H1 (cell line): ENCODE measurements at regions not wholly inside any gene's neighbourhood (a gene's known extent, or its start where the extent isn't known, plus 50 kb on each side); places are given as distances from the start of the nearest gene placed in this dataset.

ENCODE experiments used
- ATF2 ChIP-seq: IDR thresholded peaks from 2 replicates; pipeline ENCODE4 v1.6.1; 2012; ENCODE audit warnings: low read length, inconsistent platforms
- CHD1 ChIP-seq: IDR thresholded peaks from 2 replicates; pipeline ENCODE4 v1.6.1; 2012; ENCODE audit warnings: low read depth, low read length, improper control_type of control experiment
- CTBP2 ChIP-seq: IDR thresholded peaks from 2 replicates; pipeline ENCODE4 v1.7.0; 2011; ENCODE audit warnings: borderline replicate concordance, mild to moderate bottlenecking, moderate library complexity, mixed read lengths, low read length; ENCODE audit not compliant: insufficient read depth, insufficient read length
- CTCF ChIP-seq, 3 experiments: IDR thresholded peaks; 1 replicate in 2 of 3; 2 replicates in 1 of 3; pipeline versions ENCODE4 v1.5.1 to v1.6.1; 2011; ENCODE audit warnings: low read length in 3 of 3, mild to moderate bottlenecking in 3 of 3, inconsistent platforms in 2 of 3, low read depth in 1 of 3, moderate library complexity in 1 of 3; ENCODE audit not compliant: insufficient read depth in 1 of 3; ENCODE audit errors: control extremely low read depth in 1 of 3
- FOSL1 ChIP-seq: IDR thresholded peaks from 2 replicates; pipeline ENCODE4 v1.6.1; 2011; ENCODE audit warnings: mild to moderate bottlenecking, low read depth, low read length, moderate library complexity; ENCODE audit not compliant: insufficient read depth
- MAFK ChIP-seq: IDR thresholded peaks from 2 replicates; pipeline ENCODE4 v1.6.1; 2012; ENCODE audit warnings: low read depth, mild to moderate bottlenecking, improper control_type of control experiment, low read length
- NANOG ChIP-seq: IDR thresholded peaks from 2 replicates; pipeline ENCODE4 v1.6.1; 2011; ENCODE audit warnings: low read length, low read depth, mild to moderate bottlenecking, inconsistent platforms; ENCODE audit not compliant: insufficient read depth, poor library complexity, severe bottlenecking
- ZNF274 ChIP-seq: IDR thresholded peaks from 2 replicates; pipeline ENCODE4 v1.7.0; 2012; ENCODE audit warnings: low read length, borderline replicate concordance; ENCODE audit errors: extremely low read depth

GRCh38 chr9:118473521-118473920 lies 769.3 kb downstream of the TLR4 start:
- no peak for TF ChIP-seq ZNF274
- TF ChIP-seq CTCF (IDR thresholded peaks at IDR 0.05; ENCODE audit: control extremely low read depth in 1 of 3, insufficient read depth in 1 of 3, low read depth in 1 of 3, low read length in 3 of 3) = no peak
- TF ChIP-seq NANOG = no peak
- no peak for TF ChIP-seq CHD1
- TF ChIP-seq CTBP2 = no peak
- no peak for TF ChIP-seq FOSL1
- TF ChIP-seq ATF2 = no peak
- no peak for TF ChIP-seq MAFK
